ENCODE measurements at regions not wholly inside any gene's neighbourhood (a gene's known extent, or its start where the extent isn't known, plus 50 kb on each side); places are given as distances from the start of the nearest gene placed in this dataset.

DNA sequence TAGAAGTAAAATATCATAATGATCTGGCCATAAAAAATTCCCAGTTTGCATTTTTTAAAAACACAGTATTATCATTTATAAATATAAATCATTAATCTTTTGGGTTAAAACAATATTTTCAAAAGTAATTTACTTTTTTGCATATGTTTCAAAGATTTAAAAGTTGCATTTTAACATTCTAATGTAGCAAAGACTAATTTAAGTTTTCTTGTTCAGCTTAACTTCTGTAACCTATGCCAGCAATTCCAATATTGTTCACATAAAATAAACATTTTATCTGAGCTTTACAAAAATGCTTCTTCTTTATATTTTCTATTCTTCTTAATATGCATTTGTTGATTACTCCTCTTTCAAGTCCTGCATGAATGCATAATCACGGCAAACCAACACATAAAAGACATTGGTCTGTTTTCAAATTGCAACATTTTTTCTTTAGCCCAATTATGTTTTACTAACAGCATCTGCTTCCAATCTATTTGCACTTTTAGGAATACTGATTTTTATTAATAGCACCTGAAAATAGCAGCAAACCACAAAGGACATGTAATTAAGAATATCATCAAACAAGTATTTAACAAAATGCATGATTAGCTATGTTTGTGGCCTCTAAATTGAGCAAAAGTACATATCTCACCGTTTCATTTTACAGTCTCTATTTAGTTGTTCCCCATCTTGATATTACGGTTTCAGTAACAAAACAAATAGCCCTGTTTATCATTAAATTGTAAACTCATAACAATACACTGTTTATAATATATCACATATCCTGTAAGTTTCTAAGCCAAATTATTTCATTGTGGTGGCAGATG, 286.9 kb upstream of the NFE2L3 start:
- no peak for DNase-seq

DNA sequence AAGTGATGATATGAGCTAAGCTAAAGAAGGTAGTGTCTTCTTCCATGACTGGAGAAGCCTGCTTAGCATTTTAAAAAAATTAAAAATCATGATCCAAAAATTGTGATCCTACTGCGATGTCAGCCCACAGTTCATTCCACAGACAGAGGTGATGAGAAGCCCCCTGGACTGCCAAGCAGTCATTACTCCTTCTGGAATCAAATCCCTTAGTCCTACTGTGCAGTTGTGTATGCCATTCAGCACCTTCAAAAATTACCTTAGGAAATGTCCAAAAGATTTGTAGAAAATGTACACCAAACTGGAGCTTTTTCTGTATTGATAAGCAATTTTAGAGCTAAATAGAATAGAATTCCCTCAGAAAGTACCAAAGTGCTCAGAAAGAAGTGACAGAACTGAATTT, 283.5 kb upstream of the NFE2L3 start:
- DNase-seq: no peak

DNA sequence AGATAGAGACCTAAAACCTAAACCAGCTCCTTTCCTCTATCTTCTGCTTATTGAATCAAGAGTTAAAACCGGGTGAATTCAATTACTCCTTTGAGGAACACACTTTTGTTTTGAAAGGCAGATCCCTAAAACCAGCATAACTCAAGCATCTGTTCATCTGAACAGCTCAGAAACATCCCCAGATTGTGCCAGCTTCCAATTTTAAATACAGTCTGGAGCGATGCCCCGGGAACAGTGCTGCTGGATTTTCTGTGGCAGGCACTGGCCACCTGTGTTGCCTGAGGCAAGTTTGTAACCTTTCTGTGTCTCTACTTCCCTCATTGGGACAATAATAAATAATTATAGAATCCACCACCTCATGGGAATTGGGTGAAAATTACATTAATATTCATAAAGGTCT, 281.4 kb upstream of the NFE2L3 start:
- no peak for DNase-seq

DNA sequence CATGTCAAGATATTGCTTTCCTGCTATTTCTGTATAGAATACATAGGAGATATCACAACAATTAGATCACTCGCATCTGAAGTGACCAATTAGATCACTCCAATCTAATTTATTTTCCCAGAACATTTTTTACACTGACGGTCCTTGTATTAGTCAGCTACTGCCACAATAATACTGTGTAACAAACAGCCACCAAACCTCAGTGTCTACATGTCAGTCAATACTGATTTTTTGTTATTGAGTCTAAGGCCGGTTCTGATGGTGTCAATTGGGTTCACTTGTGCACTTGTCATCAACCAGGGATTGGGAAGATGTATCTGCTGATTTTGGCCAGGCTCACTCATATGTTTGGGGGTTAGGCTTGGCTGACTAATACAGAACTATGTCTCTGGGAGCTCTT, 275.9 kb upstream of the NFE2L3 start:
- no peak for DNase-seq

DNA sequence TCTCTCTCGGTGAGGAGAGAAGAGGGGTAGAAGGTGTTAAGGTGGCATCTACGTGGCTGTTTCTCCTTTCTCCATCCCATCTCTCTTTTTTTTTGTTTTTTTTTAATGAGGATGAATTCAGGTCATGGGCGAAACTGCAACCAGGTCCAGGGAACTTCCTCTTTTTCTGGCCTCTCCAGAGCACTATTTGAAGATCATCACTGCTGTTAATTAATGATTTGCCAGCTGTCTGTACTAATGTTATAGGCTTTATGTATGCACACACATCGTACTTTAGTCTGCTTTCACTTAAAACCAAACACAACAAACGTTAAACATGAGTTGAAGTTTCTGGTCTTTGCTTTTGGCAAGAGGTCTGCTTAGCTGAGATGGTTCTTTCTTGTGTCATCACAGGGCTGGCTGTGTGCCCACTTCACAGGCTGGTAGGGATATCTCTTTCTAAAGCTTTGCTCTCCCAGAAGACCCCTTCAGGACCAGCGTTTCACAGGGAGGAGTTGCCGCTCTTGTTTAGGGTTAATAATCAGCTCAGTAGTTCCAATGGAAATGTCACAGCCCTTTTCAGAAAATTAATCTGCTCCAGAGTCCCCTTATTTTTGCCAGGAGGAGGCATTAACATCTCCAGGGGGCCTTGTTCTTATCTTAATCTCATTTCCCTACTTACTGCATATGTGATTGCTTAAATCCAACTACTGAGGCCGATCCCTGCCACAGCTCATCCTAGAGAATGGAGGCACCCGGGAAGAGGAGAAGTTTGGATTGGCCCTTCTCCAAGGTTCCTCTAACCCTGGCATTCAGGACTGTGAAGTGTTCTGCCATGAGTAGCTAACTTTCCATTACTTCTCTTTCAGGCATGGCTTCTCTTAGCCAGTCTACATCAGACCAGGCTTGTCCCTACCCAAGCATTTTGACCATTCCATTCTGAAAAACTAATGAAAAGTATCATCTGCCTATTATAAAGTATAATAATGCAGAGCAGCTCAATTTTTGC, 273.9 kb upstream of the NFE2L3 start:
- DNase-seq: no peak

DNA sequence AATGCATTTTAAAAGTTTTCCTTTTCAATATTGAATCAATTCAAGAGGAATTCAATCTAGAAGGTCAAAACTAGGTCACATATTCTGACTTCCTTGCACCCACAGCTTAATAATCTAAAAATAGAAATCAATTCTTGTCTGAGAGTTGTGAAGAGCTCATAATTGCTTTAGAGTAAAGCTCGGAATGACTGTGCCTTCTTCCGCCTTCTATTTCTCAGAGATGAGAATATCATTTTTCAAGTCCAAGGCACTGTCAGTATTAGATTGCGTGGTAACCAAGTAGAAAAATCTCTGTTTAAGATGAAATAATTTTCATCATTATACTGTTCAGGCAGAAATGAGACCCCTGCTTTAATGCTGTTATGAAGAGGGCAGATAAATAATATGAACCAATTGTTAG, 272.2 kb upstream of the NFE2L3 start:
- no peak for DNase-seq

DNA sequence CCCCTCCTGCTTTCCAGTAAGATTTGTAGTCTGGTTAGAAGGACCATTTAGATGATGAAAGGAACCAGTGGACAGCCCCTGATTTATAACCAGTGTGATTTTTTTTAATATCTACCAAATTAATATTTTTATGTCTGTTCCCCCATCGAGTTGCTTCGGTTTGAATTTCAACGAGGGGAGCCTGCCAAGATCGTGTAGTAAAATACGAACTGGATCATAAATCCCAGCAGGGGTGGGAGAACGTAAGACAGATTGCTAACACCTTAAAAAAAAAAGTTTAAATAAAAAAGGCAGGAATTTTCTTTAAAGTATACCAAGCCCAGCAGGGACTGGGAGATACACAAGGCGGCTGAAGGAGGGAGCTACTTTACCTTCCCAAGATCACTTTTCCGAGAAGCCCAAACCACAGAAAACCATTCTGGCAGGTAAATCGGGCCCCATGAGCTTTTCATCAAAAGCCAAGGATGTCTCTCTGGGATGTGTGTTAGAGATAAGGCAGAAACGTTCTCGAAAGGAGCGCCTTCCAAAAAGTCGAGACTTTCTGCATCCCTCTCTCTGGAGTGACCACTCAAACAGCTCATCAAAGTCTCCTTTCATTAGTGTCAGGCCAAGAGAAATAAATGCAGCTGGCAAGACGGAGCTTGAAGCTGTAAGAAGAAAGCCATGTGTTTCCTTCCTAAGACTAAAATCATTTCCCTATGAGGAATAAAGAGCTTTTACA, 270.5 kb upstream of the NFE2L3 start:
- no peak for DNase-seq

DNA sequence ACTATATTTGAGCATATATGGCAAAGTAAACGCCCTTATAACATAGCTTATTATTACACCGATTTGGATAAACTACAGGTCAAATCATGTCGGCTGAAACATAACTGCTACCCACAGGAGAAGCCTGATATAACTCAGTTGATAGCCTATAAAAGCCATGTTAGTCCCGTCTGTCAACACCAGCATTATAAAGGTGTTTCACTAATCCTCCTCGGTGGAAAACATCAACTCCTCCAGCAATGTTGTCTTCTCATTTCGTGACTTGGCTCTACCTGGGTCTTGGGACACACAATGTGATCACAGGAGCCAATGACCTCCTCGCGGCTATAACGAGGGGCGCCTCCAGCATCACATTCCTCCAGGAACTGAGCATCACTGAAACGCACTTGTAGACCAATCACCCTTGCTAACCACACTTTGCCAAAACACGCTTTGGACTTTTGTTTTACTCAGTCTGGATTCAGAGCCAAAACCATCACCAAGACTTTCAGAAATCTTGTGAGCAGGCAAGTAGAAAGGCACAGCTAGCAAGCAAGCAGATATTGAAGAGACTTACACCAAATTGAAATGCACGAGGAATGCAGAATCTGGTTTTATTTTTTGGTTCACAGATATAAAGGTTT, 269.7 kb upstream of the NFE2L3 start:
- DNase-seq: no peak

DNA sequence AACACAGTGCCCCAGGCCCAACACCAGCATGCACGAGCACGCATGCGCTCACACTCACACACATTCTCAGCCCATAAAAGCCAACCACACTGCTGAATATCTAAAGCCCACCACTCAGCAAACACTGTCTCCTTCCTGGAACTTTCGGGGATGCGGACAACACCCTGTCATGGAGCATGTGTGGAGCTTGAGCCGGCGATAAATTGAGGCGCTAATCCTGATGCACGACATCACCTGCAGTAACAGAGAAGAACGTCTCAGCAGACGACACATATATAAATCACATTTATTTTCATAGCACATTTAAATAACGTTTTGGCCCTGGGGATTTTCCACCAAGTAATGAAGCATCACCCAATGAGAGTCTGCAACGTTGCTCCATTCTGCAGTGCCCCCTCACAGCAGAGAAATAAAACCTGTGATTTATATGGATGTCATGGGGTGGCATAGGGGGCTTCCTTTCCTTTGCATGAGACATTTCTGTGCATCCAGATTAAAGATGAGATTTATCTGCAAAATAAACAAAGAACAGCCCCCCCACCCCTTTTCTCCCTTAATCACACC, 267.7 kb upstream of the NFE2L3 start:
- no peak for DNase-seq

DNA sequence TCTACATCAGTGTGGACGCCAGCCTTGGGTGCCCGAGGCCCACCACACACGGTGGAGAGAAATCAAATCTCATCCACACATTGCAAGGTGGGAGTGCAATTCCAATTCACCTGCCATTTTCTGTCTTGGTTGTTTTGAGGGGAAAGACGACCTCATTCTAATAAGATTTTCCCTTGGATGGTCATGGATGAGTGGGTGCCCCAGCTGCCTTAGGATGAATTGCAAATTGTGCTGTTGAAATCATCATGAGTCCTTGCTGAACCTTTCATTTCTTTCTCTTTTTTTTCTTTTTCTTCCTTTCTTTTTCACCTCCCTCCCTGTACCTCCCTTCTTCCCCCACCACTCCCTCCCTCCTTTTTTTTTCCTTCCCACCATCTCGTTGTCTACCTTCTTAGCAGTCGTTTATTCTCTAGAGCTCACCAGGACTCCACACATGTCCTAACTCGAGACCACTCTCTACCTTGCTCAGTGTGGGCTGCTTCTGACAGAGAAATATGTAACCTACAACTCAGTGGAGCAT, 266.9 kb upstream of the NFE2L3 start:
- DNase-seq: no peak

DNA sequence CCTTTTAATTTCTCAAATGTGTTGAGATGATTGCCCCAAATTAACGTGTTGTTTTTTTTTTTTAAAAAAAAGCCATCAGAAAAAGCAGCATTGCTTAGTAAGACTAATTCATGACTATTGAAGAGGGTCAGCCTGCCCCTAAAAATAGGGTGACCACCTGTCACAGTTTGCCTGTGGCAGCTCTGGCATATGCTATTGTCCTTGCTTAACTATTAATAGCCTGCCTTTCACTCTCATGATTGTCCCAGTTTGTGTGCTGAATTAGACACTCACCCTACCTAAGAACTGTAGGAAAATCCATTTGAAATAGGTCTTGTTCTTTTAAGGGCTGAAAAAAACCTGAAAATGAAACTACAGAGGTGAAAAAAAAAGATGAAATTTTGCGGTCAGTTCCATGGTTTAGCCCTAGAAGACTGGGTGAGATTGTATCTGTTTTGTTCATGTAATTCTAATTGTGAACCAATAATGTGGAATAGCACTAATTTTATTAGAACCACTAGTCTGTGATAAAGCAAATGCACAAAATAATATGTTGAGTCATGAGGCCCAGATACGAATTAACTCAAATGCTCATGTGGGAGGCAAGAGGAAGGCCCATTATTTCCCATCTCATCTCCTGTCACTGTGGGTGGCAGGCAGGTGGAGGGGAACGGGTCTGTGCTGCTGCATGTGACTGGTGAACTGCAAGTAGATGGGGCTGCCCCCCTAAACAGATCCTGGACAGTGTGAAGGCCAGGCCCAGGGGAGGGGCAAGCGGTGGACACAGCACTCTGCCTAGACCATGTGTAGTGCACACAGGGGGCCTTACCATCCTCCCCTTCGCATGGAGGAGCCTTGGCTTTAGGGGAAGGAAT, 265.4 kb upstream of the NFE2L3 start:
- DNase-seq: no peak

DNA sequence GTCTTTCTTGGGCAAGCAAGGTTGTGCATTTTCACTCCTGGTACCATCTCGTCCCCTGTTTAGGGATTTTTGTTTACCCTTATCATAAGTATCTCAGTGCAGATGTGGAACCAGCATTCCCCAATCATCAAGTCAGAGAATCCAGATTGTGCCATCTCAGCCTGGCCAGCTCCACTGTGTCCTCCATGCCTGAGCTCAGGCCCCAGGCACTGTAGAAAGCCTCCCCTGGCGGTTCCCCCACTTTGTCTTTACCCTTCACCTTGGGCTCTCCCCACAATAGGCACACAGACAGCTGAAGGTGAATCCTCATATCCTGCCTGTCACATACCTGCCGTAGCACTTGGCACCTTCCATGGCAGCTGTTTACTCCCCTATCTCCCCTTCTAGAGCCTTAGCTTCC, 264.7 kb upstream of the NFE2L3 start:
- no peak for DNase-seq

DNA sequence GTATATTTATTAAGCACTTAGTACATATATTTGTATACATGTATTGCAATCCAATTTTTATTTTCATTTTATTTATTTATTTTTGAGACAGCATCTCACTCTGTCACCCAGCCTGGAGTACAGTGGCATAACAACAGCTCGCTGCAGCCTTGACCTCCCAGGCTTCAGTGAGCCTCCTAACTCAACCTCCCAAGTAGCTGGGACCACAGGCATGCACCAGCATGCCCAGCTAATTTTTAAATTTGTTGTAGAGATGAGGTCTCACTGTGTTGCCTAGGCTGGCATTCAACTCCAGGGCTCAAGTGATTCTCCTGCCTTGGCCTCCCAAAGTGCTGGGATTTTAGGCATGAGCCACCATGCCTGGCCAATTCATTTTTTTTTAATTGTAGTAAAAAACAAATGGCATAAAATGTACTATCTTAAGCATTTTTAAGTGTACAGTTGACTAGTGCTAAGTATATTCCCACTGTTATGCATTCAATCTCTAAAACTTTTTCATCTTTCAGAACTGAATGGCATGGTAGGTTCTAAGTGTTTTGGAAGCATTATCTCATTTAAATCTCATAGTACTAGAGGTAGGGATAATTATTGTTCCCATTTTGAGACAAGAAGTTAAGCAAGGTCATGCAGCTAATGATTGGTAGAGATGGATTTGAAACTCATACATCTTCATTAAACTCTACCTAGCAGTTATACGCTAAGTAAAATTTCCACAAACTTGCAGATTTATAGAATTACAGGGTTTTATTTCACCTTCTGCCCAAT, 264.0 kb upstream of the NFE2L3 start:
- no peak for DNase-seq

DNA sequence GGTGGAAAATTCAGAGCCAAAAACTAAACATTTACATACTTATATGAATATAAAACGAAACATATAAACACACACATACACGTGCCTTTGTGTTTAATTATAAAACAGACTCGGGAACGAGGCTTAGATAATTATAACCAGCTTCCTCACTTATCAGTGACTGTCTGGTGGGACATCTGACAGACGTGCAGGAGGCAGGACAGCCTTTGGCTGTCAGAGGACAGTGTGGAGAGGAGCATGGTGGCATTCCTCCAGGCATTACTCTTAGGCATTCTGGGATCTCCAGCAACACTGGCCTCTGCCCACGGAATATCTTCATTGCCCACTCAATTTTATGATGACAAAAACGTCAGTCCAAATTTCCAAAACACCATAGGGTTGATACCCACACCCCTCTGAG, 262.2 kb upstream of the NFE2L3 start:
- DNase-seq: no peak

DNA sequence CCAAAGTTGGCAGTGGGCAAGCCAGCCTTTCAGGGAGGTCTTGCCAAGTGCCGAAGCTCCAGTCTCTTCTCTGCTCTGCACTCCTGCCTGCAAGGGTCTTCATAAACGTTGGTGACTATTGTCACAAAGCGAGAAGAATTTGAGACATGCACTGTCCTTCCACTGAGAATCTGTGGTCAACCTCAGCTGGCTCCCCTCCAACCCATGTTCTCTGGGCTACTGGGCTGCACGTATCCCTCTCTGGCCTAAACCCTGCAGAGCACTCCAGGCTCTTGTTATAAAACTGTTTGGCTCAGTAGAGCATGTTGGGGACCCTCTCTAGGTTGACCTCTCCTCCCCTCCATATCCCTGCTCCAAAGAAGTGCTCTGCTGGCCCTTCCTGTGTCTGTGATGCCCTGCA, 260.4 kb upstream of the NFE2L3 start:
- DNase-seq: no peak

DNA sequence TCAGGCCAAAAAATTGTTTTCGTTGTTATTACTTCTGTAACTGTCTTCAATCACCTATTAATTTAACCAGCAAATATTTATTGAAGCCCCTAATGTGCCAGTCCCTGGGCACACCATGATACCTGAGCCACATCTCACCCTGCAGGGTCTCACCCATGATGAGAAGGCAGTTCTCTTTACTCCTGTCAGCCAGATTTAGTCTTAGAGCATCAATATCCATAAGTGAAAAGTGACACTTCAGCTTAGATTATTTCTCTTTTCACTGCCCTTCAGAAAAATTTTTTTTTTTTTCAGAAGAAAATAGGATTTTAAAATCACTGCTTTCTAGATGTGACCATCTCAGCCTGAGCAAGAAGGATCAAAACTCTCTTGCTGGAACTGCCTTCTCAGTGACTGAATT, 258.6 kb upstream of the NFE2L3 start:
- DNase-seq: no peak

DNA sequence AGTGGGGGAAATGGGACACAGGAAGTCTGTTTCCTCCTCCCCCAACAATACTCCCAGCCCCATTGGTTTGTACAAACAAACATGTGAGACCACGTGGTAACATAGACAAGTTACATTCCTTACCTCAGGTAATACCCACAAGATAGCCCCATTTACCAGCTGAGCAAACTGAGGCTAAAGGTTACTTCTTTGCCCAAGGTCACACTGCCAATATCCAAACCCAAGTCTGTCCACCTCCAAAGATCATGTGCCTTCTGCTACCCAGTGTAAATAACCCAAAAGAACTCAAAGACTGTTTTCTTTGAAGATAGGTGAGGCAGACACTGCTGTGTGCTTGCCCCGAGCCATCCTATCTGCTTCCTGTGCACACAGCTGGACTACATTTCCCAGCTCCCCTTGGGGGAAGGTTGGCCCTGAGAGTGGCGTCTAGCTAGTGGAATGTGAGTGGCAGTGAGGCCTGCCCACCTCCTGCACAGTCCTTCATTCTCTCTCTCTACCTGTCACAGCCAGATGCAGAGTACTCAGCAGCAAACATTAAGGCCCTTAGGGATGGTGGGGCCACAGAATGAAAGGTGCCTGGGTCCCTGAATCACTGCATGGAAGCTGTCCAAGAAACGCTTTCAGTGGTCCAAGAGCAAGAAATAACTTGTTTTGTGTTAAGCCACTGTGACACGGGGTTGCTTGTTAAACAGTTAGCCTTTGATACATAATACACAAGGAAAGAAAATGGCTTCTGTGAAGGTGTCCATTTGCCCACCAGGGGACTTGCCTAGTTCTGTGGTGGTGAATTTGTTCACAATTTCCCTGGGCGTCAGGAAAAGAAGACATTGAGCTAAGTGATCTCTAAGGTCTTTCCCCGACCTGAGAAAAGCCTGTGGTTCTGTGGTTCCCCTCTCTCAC, 257.7 kb upstream of the NFE2L3 start:
- DNase-seq: peak in 3 of 4 experiments; percentile 9 to 15 (median 15)

DNA sequence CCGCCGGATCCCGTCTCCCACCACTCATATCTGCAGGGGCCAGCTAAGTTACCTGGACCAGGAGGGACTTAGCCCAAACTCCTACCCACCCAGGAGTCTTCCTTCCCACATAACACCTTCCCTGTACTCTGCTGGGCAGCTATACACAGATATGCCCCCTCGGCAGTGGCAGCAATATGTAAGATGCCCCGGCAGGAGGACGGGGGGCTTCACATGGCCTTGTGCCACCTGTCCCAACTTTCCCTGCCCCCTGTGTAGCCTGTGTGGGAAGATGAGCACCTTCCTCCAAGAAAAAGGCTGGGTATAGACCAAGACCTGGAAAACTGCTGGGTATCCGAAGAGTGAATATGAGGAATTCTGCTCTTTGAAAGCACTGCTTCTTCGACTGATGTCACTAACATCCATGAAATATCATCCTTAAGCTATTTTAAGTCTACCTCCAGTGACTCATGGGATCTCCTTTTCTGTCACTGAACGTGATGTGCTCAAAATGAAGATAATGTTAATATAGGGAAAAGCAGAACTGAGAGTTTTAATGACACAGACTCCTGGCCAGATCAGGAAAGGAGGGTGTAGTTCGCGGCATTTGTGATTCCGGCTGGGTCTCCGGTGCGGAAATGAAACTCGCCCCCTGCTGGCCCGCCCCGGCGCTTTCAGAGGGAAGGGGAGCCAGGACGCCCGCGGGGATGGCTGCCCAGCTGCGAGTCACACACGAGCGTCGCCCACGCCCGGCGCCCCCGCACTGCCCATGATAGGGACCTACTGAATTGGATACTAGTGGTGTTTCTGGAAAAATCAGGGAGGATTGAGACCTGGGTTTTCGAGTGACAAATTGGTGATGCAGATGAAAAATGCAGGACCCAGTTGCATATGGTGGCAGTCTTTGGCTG, 256.9 kb upstream of the NFE2L3 start:
- DNase-seq: peak; percentile 83 to 92 (median 88)

Measured in suppressor macrophage (primary cell).